SK-N-SH treated with all-trans-retinoic acid at 6 μM for 48 hours (cell line): ENCODE measurements at regions not wholly inside any gene's neighbourhood (a gene's known extent, or its start where the extent isn't known, plus 50 kb on each side); places are given as distances from the start of the nearest gene placed in this dataset.

Experiments used
- CREB5 ChIP-seq: fragments of 250-450 bp; sonication (Bioruptor Pico); IDR thresholded peaks from 2 replicates; pipeline ENCODE4 v1.5.1; 2020; ENCODE audit warnings: low read depth, mild to moderate bottlenecking, moderate library complexity
- CSRNP3 ChIP-seq: fragments of 250-450 bp; sonication (Bioruptor Pico); IDR thresholded peaks from 2 replicates; pipeline ENCODE4 v1.5.1; 2021; ENCODE audit warnings: mild to moderate bottlenecking, moderate library complexity
- ESRRG ChIP-seq: fragments of 250-450 bp; sonication (Bioruptor Pico); IDR thresholded peaks from 2 replicates; pipeline ENCODE4 v1.6.1; 2021; ENCODE audit warnings: mild to moderate bottlenecking
- OSR1 ChIP-seq: fragments of 250-450 bp; sonication (Bioruptor Pico); IDR thresholded peaks from 2 replicates; pipeline ENCODE4 v1.8.0; 2022; ENCODE audit warnings: moderate library complexity, mild to moderate bottlenecking, inconsistent platforms
- PATZ1 ChIP-seq: fragments of 250-450 bp; sonication (Bioruptor Pico); IDR thresholded peaks from 2 replicates; pipeline ENCODE4 v1.8.0; 2020; ENCODE audit warnings: mild to moderate bottlenecking, moderate library complexity, borderline replicate concordance
- POU6F1 ChIP-seq: fragments of 250-450 bp; sonication (Bioruptor Pico); IDR thresholded peaks from 2 replicates; pipeline ENCODE4 v1.8.0; 2021; ENCODE audit warnings: low read depth, mild to moderate bottlenecking, moderate library complexity, borderline replicate concordance
- PPARA ChIP-seq: fragments of 250-450 bp; sonication (Bioruptor Pico); IDR thresholded peaks from 2 replicates; pipeline ENCODE4 v1.5.0; 2020; ENCODE audit warnings: mild to moderate bottlenecking, borderline replicate concordance
- RARB ChIP-seq: fragments of 250-450 bp; sonication (Bioruptor Pico); IDR thresholded peaks from 2 replicates; pipeline ENCODE4 v1.8.0; 2021; ENCODE audit warnings: mild to moderate bottlenecking, moderate library complexity
- SNAI2 ChIP-seq: fragments of 250-450 bp; sonication (Bioruptor Pico); IDR thresholded peaks from 2 replicates; pipeline ENCODE4 v1.5.0; 2020; ENCODE audit warnings: mild to moderate bottlenecking, moderate library complexity
- TSHZ2 ChIP-seq: fragments of 250-450 bp; sonication (Bioruptor Pico); IDR thresholded peaks from 2 replicates; pipeline ENCODE4 v1.5.0; 2020; ENCODE audit warnings: mild to moderate bottlenecking, moderate library complexity
- ZFP3 ChIP-seq: fragments of 250-450 bp; sonication (Bioruptor Pico); IDR thresholded peaks from 2 replicates; pipeline ENCODE4 v1.5.0; 2020; ENCODE audit warnings: mild to moderate bottlenecking, moderate library complexity
- ZFP30 ChIP-seq: fragments of 450-650 bp; formaldehyde crosslinking; IDR thresholded peaks from 2 replicates; pipeline ENCODE4 v1.5.0; 2022; ENCODE audit warnings: mild to moderate bottlenecking, moderate library complexity
- ZNF70 ChIP-seq: fragments of 450-650 bp; formaldehyde crosslinking; IDR thresholded peaks from 2 replicates; pipeline ENCODE4 v1.5.0; 2020; ENCODE audit warnings: mild to moderate bottlenecking, moderate library complexity
- ZNF8 ChIP-seq: fragments of 450-650 bp; formaldehyde crosslinking; IDR thresholded peaks from 2 replicates; pipeline ENCODE4 v1.5.0; 2020; ENCODE audit warnings: mild to moderate bottlenecking, moderate library complexity

- TF ChIP-seq CREB5 (CRISPR knock-in tag): no peak
- no peak for TF ChIP-seq ZNF70 (CRISPR knock-in tag)
- TF ChIP-seq PPARA: no peak
- TF ChIP-seq PATZ1: no peak
- no peak for TF ChIP-seq OSR1 (CRISPR knock-in tag)
- no peak for TF ChIP-seq SNAI2 (CRISPR knock-in tag)
- TF ChIP-seq ZNF8 (CRISPR knock-in tag): no peak
- no peak for TF ChIP-seq ZFP3 (CRISPR knock-in tag)
- no peak for TF ChIP-seq RARB (CRISPR knock-in tag)
- TF ChIP-seq TSHZ2: no peak
- no peak for TF ChIP-seq ZFP30 (CRISPR knock-in tag)
- TF ChIP-seq POU6F1 (CRISPR knock-in tag): no peak
- TF ChIP-seq CSRNP3 (CRISPR knock-in tag): no peak
- no peak for TF ChIP-seq ESRRG (CRISPR knock-in tag)
Measured at GRCh38 chr6:112432853-112433252, 85.7 kb downstream of the RFPL4B start.
